Cardiac fibroblast (primary cell): ENCODE measurements at regions not wholly inside any gene's neighbourhood (a gene's known extent, or its start where the extent isn't known, plus 50 kb on each side); places are given as distances from the start of the nearest gene placed in this dataset.

Source experiments
- DNase-seq, 2 donors: peaks; one replicate each; pipeline versions ENCODE4 v3.0.0 to v3.0.0-alpha.2; 2010; ENCODE audit warnings: low read depth in 2 of 2
- H3K4me3 ChIP-seq, 2 donors: replicated peaks in 1 of 2; 1 replicate in 1 of 2; 2 replicates in 1 of 2; pipeline ENCODE4 v1.5.1; 2011; ENCODE audit warnings: low read depth in 2 of 2, low read length in 2 of 2, mild to moderate bottlenecking in 2 of 2, moderate library complexity in 1 of 2
- CTCF ChIP-seq: IDR thresholded peaks from one replicate; pipeline ENCODE4 v1.5.1; 2011; ENCODE audit warnings: low read depth, mild to moderate bottlenecking, low read length, inconsistent platforms

GRCh38 chr16:17830651-17831050 lies 359.9 kb upstream of the XYLT1 start:
- H3K4me3 ChIP-seq = no peak overlapping the region
- no peak for DNase-seq
- no peak for TF ChIP-seq CTCF

- TF ChIP-seq CTCF = no peak
- no peak for DNase-seq
- H3K4me3 ChIP-seq = no peak overlapping the region
These were observed 359.1 kb upstream of the XYLT1 start for GRCh38 chr16:17829811-17830210.

- no peak for TF ChIP-seq CTCF
- DNase-seq = peak; percentile 41 to 64
- H3K4me3 ChIP-seq = no peak overlapping the region
These were observed 357.3 kb upstream of the XYLT1 start for GRCh38 chr16:17828012-17828411.

GRCh38 chr16:17827313-17827712 lies 356.6 kb upstream of the XYLT1 start:
- no peak overlapping the region for H3K4me3 ChIP-seq
- DNase-seq = peak; percentile 5 to 22
- TF ChIP-seq CTCF = no peak

- no peak for TF ChIP-seq CTCF
- DNase-seq = no peak
- H3K4me3 ChIP-seq = no peak overlapping the region
These were observed 347.2 kb upstream of the XYLT1 start for GRCh38 chr16:17817943-17818342.

GRCh38 chr16:17817260-17817659 lies 346.5 kb upstream of the XYLT1 start:
- DNase-seq = no peak
- no peak overlapping the region for H3K4me3 ChIP-seq
- no peak for TF ChIP-seq CTCF

- no peak overlapping the region for H3K4me3 ChIP-seq
- DNase-seq = no peak
- TF ChIP-seq CTCF = no peak
These were observed 342.0 kb upstream of the XYLT1 start for GRCh38 chr16:17812771-17813170.
